Fibroblast of skin of abdomen (primary cell): ENCODE measurements at regions not wholly inside any gene's neighbourhood (a gene's known extent, or its start where the extent isn't known, plus 50 kb on each side); places are given as distances from the start of the nearest gene placed in this dataset.
"Not testable (repeated sequence)": the region's sequence is repeated elsewhere in the genome, so short reads cannot be mapped to it uniquely, and the experiment has no call there.

Experiments
- DNase-seq: peaks from one replicate; pipeline ENCODE4 v3.0.0-alpha.2; 2013

DNA sequence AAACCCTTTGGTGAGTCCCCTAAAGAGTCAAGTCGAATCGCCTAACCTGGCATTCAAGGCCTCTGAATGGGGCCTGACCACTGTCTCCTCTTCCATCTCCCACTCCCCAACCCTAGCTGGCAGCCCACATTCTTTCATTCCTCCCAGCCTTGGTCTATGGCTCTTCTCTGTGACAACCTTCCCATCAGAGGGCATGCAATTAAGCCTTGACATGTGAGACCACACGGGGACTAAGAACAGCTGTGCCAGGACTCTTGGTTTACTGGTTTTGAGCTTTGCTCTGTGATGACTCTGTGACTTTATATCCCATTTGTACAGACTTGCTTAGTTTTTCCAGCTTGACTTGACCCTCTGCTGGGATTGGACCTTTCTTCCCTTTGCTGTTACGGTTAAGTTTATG is 116.6 kb downstream of the BUB3 start:
- DNase-seq = no peak

DNA sequence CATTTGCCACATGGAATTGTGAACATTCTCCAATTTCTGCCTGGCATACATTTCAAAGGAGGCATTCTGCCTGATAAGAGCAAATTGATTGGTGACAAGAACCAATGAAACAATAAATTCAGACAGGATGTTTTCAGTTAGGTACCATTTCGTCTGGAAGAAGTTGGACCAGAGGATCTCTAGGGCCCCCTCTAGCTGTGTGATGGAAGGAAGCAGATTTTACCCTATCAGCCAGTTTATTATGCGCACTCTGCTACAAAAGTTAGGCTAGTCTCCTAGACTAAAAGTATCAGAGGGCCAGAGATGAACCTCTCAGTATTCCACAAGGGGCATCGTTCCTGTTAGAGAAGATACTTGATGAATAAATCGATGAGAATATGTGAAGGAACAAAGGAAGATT is 118.0 kb downstream of the BUB3 start:
- DNase-seq = no peak

DNA sequence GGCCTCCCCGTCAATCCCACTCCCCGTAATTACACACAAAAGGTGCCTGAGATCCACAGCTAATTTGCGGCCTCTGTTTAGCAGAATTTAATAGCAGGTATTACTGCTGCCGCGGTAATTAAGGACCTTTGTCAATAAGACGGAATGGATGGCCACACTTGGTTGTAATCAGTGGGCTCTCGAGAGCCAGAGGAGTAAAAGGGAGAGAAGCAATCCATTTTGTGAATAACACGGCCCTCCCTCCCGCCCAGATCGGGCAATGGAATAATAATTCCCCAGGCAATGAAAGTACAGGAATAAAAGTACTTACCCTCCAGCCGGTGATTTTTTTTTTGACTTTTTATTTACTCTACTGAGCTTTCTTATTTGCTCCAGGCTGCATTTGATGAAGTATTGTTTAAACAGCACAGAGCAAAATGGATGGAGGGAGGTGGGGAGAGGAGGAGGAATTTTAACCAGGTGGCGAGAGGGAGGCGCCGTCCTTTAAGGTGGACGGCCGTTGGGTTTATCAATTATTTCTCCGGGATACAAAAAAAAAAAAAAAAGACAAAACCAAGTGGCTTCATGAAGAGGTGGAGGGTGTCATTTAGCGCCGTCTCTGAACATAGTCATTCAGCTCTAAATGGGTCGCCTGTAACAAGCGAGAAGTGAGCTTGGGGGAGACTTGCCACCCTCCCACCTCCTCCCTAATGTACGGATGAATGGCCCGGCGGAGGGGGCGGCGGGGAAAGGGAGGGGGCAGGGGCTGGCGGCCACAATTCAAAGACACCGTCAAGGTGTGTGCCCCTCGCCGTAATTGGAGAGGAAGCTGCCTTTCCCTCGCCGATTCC is 120.3 kb downstream of the BUB3 start:
- DNase-seq = no peak

GRCh38 chr10:123275136-123275564 is 120.9 kb downstream of the BUB3 start:
- DNase-seq = no peak

DNA sequence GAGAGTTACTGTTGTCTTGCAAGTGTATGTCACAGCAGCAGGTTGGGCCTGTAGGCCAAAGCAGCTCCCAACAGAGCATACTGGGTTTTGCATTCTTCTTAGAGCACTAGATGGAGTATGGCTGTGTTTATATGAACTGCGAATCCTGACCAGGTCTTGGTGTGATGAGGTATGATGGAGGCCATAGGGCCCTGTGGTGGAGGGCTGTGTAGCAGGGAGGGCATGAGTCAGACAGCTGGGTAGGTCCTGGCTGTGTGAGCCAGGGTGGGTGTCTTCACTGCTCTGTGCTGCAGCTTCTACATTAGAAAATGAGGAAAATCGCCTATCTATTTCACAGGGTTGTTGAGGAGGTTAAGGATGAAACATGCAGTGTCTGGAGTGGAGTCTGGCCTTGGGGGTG is 124.2 kb downstream of the BUB3 start:
- DNase-seq = no peak

DNA sequence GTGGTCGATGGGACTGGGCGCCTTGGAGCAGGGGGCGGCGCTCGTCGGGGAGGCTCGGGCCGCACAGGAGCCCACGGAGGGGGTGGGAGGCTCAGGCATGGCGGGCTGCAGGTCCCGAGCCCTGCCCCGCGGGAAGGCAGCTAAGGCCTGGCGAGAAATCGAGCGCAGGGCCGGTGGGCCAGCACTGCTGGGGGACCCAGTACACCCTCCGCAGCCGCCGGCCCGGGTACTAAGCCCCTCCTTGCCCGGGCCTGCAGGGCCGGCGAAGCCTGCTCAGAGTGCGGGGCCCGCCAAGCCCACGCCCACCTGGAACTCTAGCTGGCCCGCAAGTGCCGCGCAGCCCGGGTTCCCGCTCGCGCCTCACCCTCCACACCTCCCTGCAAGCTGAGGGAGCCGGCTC is 129.2 kb downstream of the BUB3 start:
- not testable (repeated sequence) for DNase-seq

DNA sequence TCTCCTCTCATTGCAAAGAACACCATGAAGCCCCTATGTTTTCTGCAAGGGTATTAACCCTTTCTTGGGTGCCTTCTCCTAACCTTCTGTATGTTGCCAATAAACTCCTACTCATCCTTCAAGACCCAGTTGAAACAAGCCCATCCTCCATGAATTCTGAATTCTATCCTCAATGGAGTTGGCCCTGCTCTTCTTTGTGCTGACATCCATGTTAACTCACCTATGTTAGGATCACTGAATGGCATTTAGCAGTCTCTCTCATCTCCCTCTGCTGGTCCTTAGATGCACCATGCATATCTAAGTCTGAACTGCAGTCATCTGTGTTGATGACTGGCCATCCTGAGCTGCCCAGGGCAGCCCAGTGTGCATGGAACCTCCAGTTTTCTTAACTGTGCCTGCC is 129.8 kb downstream of the BUB3 start:
- no peak for DNase-seq

GRCh38 chr10:123287594-123288247 is 133.5 kb downstream of the BUB3 start:
- peak; percentile 16 for DNase-seq

DNA sequence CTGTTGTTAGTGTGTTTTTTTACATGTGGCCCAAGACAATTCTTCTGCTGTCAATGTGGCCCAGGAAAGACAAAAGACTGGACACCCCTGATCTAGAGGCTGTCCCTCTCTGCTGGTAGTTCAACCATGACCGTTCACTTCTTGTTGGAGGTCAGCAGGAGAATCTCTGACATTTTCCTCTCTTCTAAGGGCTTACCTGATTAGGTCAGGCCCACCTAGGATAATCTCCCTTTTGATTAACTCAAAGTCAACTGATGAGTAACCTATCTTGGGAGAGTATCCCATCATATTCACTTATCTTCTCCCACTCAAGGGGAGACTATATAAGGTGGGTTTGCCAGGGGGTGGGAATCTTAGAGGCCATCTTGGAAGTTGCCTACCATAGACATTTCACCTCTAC is 135.2 kb downstream of the BUB3 start:
- DNase-seq = no peak

GRCh38 chr10:123294109-123294508 is 139.9 kb downstream of the BUB3 start:
- no peak for DNase-seq

- DNase-seq = no peak
These were observed 140.7 kb downstream of the BUB3 start for GRCh38 chr10:123294886-123295285.

DNA sequence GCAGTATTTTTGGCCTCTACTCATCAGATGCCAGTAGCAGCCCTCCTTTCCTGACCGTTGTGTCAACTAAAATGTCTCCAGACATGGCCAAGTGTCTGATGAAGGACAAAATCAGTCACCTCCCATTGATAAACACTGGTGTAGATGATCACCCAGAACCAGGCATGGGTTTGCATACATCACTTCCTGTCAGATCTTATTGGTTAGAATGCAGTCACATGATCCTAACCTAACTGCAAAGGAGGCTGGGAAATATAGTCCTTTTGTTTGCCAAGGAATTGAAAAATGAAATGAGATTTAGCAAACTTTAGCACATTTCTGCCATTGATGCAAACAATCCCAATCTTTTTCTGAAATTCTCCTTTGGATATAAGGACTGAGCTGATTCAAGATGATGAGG is 141.4 kb downstream of the BUB3 start:
- no peak for DNase-seq

DNA sequence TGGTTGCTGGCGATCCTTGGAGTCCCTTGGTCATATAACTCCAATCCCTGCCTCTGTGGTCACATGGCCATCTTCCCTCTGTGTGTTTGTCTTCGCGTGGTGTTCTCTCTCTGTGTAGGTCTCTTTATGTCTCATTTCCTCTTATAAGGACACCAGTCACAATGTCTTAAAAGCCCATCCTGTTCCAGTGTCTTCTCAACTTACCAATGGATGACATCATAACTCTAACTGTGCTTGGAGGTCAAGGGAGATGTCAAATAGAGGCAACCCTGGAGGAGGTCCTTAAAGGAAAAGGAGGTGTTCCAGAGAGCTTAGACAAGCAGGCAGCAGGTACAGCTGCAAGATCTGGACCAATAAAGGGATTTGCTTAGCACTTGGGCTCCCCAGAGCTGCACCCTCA is 143.0 kb downstream of the BUB3 start:
- no peak for DNase-seq

DNA sequence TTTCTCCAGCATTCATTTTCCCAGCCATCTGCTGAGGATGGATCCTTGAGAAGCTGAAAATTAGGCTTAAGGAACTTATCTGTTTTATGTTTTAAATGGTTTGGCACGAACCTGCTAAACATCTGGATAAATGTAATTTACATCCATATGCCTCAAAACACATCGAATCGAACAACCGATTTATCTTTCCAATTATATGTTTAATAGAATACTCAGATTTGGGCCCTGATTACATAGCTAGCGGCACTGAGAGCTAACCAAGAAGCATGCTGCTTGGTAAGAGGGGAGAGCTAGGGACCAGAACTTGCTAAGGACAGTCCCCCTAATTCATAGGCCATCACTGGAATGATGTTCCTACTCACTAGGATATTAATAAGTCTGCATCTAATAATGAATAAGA is 144.4 kb downstream of the BUB3 start:
- DNase-seq = no peak

- no peak for DNase-seq
These were observed 145.4 kb downstream of the BUB3 start for GRCh38 chr10:123299598-123299997.

DNA sequence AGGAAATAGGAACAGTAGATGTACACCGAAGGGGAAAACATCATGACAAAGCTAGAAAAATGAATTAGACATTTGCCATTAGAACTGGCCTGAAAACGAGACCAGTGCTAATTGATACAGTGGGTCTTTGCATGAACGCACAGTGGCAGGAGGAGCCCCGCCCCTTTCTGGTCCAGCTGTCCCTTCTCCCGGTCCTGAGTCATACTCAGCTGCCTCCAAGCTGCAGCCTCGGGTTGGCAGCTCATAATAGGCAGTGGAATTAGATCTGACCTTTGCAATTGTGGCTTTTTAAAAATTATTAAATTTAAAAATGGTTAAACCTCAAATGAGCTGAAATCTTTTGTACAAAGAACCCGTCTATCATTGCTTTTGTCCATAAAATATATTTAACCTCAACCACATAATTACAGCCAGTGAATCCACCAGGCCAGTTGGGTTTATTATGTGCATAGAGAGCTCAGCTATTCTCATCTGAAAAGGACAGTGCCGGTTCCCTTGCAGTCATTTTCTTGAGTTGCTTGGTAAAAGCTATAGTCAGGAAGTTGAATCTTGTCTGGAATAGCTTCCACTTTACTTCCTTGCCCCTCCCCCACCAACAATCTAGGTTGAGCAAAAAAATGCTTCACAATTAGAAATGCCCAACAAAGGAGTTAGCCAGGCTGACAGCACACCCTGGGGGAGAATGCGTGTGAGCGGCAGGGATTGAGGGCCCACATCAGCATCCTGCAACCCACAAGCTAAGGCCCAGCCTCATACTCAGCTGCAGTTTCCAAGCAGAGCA is 147.1 kb downstream of the BUB3 start:
- peak; percentile 10 for DNase-seq

GRCh38 chr10:123303581-123304337 is 149.6 kb downstream of the BUB3 start:
- DNase-seq = no peak

- no peak for DNase-seq
These were observed 151.5 kb downstream of the BUB3 start for GRCh38 chr10:123305671-123306070.

- no peak for DNase-seq
These were observed 152.1 kb downstream of the BUB3 start for GRCh38 chr10:123306290-123306689.

- DNase-seq = peak; percentile 4
These were observed 155.5 kb downstream of the BUB3 start for GRCh38 chr10:123309731-123310130.

GRCh38 chr10:123316776-123317175 is 162.6 kb downstream of the BUB3 start:
- DNase-seq = no peak

DNA sequence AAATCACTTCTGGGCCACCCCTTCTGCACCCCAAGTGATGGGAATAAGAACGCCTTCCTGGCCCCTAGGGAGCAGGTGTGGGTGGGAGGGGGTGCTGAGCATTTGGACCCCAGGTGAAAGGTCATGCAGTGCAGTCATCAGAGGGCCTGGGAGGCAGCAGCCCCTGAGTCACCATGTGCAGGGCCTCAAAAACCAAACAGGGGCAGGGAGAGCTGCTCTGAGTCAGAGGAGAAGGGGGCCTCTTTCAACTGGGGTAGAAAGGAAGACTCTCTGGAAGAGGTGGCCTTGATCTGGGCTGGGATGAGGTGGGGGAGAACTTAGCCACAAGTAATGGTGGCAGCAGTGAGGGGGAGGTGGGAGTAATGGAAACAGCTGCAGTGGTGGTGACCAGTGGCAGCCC is 164.3 kb downstream of the BUB3 start:
- DNase-seq = no peak

GRCh38 chr10:123320091-123320490 is 165.9 kb downstream of the BUB3 start:
- no peak for DNase-seq
